ENCODE measurements at regions not wholly inside any gene's neighbourhood (a gene's known extent, or its start where the extent isn't known, plus 50 kb on each side); places are given as distances from the start of the nearest gene placed in this dataset.

DNA sequence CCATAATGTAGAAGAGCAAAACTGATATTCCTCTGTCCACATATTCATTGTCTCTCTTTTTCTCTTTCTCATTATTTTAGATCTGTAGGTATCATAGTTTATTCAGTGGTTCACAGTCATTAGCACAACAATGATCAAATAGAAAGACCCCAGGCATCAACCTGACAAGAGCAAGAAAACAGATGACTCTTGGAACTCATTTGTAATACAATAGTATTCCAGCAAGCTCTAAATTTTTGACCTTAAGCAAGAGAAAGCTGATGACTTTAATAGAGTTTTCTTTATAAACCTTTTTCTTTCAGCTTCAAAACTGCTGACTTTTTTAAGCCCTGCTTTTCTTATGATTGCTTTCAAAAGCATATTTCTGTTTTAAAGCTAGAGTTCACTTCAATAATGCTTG is 507.5 kb upstream of the SORCS1 start:
- Histone ChIP-seq H3K27ac (ENCODE audit: low read depth in 2 of 2, low read length in 1 of 2) (no peak overlapping the region), H3K4me1 (ENCODE audit: control insufficient read depth in 2 of 2, insufficient read depth in 2 of 2, low read length in 1 of 2) (no peaks in the 10 kb centered on the region), H3K36me3 (ENCODE audit: control insufficient read depth in 2 of 2, insufficient read depth in 2 of 2, low read length in 1 of 2) (no peaks in the 10 kb centered on the region), H3K27me3 (ENCODE audit: control insufficient read depth in 1 of 2, insufficient read depth in 2 of 2, low read length in 2 of 2) (no peaks in the 10 kb centered on the region), H3K9me3 (ENCODE audit: control insufficient read depth in 2 of 2, insufficient read depth in 1 of 2, low read depth in 1 of 2, low read length in 1 of 2) (peaks cover 0 to 5% of the 10 kb centered on the region in 2 donors), H3K4me3 (ENCODE audit: low read depth in 1 of 2, low read length in 2 of 2) (no peak overlapping the region)

DNA sequence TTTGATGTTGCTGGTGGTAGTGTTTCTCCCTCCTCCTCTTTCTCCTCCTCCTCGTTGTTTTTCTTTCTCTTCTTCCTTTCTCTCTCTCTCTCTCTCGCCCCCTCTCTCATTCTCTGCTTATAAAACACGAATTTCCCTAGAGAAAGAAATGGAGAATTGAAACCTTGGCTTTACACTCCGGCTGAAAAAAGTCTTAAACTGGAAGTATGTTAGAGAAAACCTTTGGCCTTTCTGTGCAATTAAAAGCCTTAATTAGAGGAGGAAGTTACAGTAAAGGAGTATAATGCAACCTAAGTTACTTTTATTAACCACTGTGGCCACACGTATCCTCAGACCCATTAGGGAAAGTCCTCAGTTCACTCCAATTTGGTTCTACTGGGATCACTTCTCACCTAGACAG is 501.7 kb upstream of the SORCS1 start:
- no peak overlapping the region for H3K4me3 ChIP-seq (ENCODE audit: low read depth in 1 of 2, low read length in 2 of 2)
- no peak overlapping the region for H3K27ac ChIP-seq (ENCODE audit: low read depth in 2 of 2, low read length in 1 of 2)
- 50 to 52% methylated on average over 5 of the region's 5 CpGs for WGBS, 2 donors
- no peaks in the 10 kb centered on the region for H3K4me1 ChIP-seq (ENCODE audit: control insufficient read depth in 2 of 2, insufficient read depth in 2 of 2, low read length in 1 of 2)
- no peaks in the 10 kb centered on the region for H3K9me3 ChIP-seq (ENCODE audit: control insufficient read depth in 2 of 2, insufficient read depth in 1 of 2, low read depth in 1 of 2, low read length in 1 of 2)
- no peaks in the 10 kb centered on the region for H3K36me3 ChIP-seq (ENCODE audit: control insufficient read depth in 2 of 2, insufficient read depth in 2 of 2, low read length in 1 of 2)
- no peaks in the 10 kb centered on the region for H3K27me3 ChIP-seq (ENCODE audit: control insufficient read depth in 1 of 2, insufficient read depth in 2 of 2, low read length in 2 of 2)

DNA sequence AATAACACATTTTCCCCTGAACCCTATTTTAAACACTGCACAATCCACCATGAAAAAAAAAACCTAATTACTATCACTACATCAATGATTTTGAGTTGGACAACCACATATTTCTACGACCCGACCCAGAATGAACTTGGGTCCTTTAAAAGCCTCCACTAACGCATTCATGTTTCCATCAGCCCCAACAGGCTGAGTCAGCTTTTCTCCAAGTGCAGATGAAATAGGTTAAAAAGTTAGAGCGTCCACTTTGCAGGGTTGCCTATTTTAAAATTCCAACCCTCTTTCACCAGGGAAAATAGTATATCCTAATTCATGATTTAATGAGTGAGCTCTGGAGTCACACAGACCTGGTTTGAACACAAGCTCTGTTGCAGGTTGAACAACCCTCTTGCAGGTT is 501.0 kb upstream of the SORCS1 start:
- H3K27ac ChIP-seq (ENCODE audit: low read depth in 2 of 2, low read length in 1 of 2), result no peak overlapping the region
- no peaks in the 10 kb centered on the region for H3K4me1 ChIP-seq (ENCODE audit: control insufficient read depth in 2 of 2, insufficient read depth in 2 of 2, low read length in 1 of 2)
- 80% methylated on average over 4 of the region's 4 CpGs for whole genome bisulfite sequencing, 2 donors

DNA sequence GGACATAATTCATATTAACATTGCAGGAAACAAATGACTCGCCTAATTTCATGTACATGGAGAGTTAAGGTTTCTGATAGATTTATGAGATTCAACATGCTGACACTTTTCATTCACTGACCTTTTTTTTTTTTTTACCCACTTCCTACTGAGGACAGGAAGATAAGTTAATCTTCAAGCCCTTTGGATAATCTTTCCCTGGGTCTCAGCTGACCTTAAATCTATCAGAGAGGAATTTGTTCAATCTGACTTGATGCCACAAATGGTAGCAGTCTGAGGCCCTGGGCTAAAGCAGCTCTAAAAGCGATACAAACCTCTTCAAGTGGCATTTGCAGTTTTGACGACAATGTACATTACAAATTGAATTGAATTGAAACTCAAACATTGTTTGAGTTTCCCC is 493.3 kb upstream of the SORCS1 start:
- Histone ChIP-seq H3K4me3 (ENCODE audit: low read depth in 1 of 2, low read length in 2 of 2) (no peak overlapping the region), H3K9me3 (ENCODE audit: control insufficient read depth in 2 of 2, insufficient read depth in 1 of 2, low read depth in 1 of 2, low read length in 1 of 2) (no peaks in the 10 kb centered on the region), H3K36me3 (ENCODE audit: control insufficient read depth in 2 of 2, insufficient read depth in 2 of 2, low read length in 1 of 2) (no peaks in the 10 kb centered on the region), H3K4me1 (ENCODE audit: control insufficient read depth in 2 of 2, insufficient read depth in 2 of 2, low read length in 1 of 2) (no peaks in the 10 kb centered on the region), H3K27me3 (ENCODE audit: control insufficient read depth in 1 of 2, insufficient read depth in 2 of 2, low read length in 2 of 2) (no peaks in the 10 kb centered on the region), H3K27ac (ENCODE audit: low read depth in 2 of 2, low read length in 1 of 2) (no peak overlapping the region)
- WGBS, 2 donors, result 72 to 81% methylated on average over 3 of the region's 3 CpGs

More for the DNA sequence above, 501.0 kb upstream of the SORCS1 start:
- Histone ChIP-seq H3K27me3 (ENCODE audit: control insufficient read depth in 1 of 2, insufficient read depth in 2 of 2, low read length in 2 of 2) (no peaks in the 10 kb centered on the region), H3K36me3 (ENCODE audit: control insufficient read depth in 2 of 2, insufficient read depth in 2 of 2, low read length in 1 of 2) (no peaks in the 10 kb centered on the region), H3K4me3 (ENCODE audit: low read depth in 1 of 2, low read length in 2 of 2) (no peak overlapping the region), H3K9me3 (ENCODE audit: control insufficient read depth in 2 of 2, insufficient read depth in 1 of 2, low read depth in 1 of 2, low read length in 1 of 2) (no peaks in the 10 kb centered on the region)

DNA sequence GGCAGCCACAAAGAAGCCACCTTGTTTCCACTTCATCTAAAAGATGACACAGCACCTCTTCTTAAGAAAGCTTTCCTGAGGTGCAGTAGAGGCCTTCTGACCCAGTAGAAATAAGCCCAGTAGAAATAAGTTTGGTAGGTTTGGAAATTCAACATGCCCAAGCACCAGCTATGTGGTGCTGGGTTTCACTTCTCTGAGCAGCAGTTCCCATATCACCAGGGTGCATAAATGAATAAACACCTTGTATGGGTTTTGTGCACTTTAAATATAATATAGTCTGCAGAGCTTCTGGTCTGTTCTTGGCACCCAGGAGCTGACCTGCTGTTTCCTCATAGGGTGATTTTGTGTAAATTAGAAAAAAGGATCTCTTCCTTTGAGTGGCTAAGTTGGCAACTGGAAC is 492.4 kb upstream of the SORCS1 start:
- H3K27me3 ChIP-seq (ENCODE audit: control insufficient read depth in 1 of 2, insufficient read depth in 2 of 2, low read length in 2 of 2), result no peaks in the 10 kb centered on the region
- H3K4me3 ChIP-seq (ENCODE audit: low read depth in 1 of 2, low read length in 2 of 2), result no peak overlapping the region
- no peaks in the 10 kb centered on the region for H3K36me3 ChIP-seq (ENCODE audit: control insufficient read depth in 2 of 2, insufficient read depth in 2 of 2, low read length in 1 of 2)
- no peaks in the 10 kb centered on the region for H3K4me1 ChIP-seq (ENCODE audit: control insufficient read depth in 2 of 2, insufficient read depth in 2 of 2, low read length in 1 of 2)
- no peaks in the 10 kb centered on the region for H3K9me3 ChIP-seq (ENCODE audit: control insufficient read depth in 2 of 2, insufficient read depth in 1 of 2, low read depth in 1 of 2, low read length in 1 of 2)
- H3K27ac ChIP-seq (ENCODE audit: low read depth in 2 of 2, low read length in 1 of 2), result no peak overlapping the region

DNA sequence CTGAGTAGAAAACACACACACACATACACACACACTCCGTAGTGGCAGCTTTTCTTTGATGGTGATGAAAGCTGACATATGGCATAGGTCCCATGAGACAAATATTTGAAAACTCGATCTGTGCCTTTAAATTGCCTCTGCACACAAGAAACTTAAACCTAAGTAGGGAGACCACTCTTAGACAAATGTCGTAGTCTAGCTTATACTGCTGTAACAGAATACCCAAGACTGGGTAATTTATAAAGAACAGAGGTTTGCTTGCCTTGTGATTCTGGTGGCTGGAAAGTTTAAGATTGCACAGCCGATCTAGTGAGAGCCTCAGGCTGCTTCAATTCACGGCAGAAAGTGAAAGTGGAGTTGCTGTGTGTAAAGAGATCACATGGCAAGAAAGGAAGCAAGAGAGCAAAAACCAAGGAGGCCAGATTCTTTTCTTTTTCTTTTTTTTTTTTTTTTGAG is 489.4 kb upstream of the SORCS1 start:
- no peaks in the 10 kb centered on the region for H3K27me3 ChIP-seq (ENCODE audit: control insufficient read depth in 1 of 2, insufficient read depth in 2 of 2, low read length in 2 of 2)
- 13 to 18% methylated on average over 5 of the region's 5 CpGs for WGBS, 2 donors
- H3K4me1 ChIP-seq (ENCODE audit: control insufficient read depth in 2 of 2, insufficient read depth in 2 of 2, low read length in 1 of 2), result no peaks in the 10 kb centered on the region
- no peaks in the 10 kb centered on the region for H3K36me3 ChIP-seq (ENCODE audit: control insufficient read depth in 2 of 2, insufficient read depth in 2 of 2, low read length in 1 of 2)
- H3K27ac ChIP-seq (ENCODE audit: low read depth in 2 of 2, low read length in 1 of 2), result no peak overlapping the region
- H3K9me3 ChIP-seq (ENCODE audit: control insufficient read depth in 2 of 2, insufficient read depth in 1 of 2, low read depth in 1 of 2, low read length in 1 of 2), result no peaks in the 10 kb centered on the region
- H3K4me3 ChIP-seq (ENCODE audit: low read depth in 1 of 2, low read length in 2 of 2), result peak overlapping the region in 1 of 2 donors; percentile 22

DNA sequence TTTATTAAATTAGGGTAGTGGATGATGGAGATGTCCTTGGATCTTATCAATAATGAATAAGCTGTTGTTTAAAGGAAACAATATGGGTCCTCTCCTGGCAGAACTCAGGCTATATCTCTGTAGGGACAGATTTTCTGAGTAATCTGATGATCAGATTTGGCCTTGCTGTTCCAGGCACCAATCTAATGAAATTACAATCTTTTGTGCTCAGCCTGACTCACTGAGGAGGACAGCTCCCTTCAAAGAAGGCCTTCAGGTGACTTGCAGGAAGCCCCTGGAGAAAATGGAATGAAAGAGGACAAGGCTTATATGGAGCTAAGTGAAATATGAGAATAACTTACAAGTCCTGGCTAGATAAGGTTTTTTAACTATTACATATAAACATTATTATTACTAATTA is 486.4 kb upstream of the SORCS1 start:
- H3K27me3 ChIP-seq (ENCODE audit: control insufficient read depth in 1 of 2, insufficient read depth in 2 of 2, low read length in 2 of 2), result no peaks in the 10 kb centered on the region
- no peaks in the 10 kb centered on the region for H3K4me1 ChIP-seq (ENCODE audit: control insufficient read depth in 2 of 2, insufficient read depth in 2 of 2, low read length in 1 of 2)
- no peaks in the 10 kb centered on the region for H3K9me3 ChIP-seq (ENCODE audit: control insufficient read depth in 2 of 2, insufficient read depth in 1 of 2, low read depth in 1 of 2, low read length in 1 of 2)
- H3K27ac ChIP-seq (ENCODE audit: low read depth in 2 of 2, low read length in 1 of 2), result no peak overlapping the region
- H3K4me3 ChIP-seq (ENCODE audit: low read depth in 1 of 2, low read length in 2 of 2), result no peak overlapping the region
- no peaks in the 10 kb centered on the region for H3K36me3 ChIP-seq (ENCODE audit: control insufficient read depth in 2 of 2, insufficient read depth in 2 of 2, low read length in 1 of 2)

DNA sequence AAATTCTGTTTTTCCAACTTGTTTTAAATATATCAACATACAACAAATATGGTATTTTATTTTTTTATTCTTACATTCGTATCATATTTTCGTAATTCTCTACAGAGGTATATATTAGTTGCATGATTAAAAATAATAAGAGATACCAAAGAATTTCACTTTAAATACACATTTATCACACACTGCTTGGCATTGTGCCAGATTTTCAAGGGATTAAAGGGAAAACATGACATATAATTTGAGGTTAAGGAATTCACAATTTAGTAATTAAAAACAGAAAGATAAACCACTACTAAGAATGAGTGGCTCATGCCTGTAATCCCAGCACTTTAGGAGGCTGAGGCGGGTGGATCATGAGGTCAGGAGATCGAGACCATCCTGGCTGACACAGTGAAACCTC is 484.7 kb upstream of the SORCS1 start:
- Histone ChIP-seq H3K27ac (ENCODE audit: low read depth in 2 of 2, low read length in 1 of 2) (no peak overlapping the region), H3K9me3 (ENCODE audit: control insufficient read depth in 2 of 2, insufficient read depth in 1 of 2, low read depth in 1 of 2, low read length in 1 of 2) (no peaks in the 10 kb centered on the region), H3K27me3 (ENCODE audit: control insufficient read depth in 1 of 2, insufficient read depth in 2 of 2, low read length in 2 of 2) (no peaks in the 10 kb centered on the region), H3K4me3 (ENCODE audit: low read depth in 1 of 2, low read length in 2 of 2) (no peak overlapping the region), H3K36me3 (ENCODE audit: control insufficient read depth in 2 of 2, insufficient read depth in 2 of 2, low read length in 1 of 2) (no peaks in the 10 kb centered on the region), H3K4me1 (ENCODE audit: control insufficient read depth in 2 of 2, insufficient read depth in 2 of 2, low read length in 1 of 2) (no peaks in the 10 kb centered on the region)
- 88 to 90% methylated on average over 4 of the region's 4 CpGs for WGBS, 2 donors

DNA sequence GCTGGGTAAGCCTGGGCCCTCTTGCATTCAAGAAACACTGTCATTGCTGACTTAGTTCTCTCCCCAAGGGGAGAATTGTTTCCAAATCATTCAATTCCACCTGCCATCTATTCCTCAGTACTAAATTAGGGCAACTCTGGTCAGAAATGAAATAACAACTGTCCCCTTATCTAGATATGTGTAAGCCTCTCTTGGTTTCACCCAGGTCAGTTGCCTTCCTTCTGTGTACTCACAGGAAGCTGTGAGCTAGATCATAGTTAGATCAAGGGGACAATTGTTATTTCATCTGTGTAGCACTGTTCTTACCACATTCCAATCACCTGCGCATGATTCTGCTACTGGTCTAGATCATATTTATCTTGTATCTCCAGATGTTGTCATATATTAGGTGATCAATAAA is 483.0 kb upstream of the SORCS1 start:
- WGBS, 2 donors, result 86 to 90% methylated on average over 1 of the region's 1 CpG
- Histone ChIP-seq H3K9me3 (ENCODE audit: control insufficient read depth in 2 of 2, insufficient read depth in 1 of 2, low read depth in 1 of 2, low read length in 1 of 2) (no peaks in the 10 kb centered on the region), H3K4me1 (ENCODE audit: control insufficient read depth in 2 of 2, insufficient read depth in 2 of 2, low read length in 1 of 2) (no peaks in the 10 kb centered on the region), H3K27me3 (ENCODE audit: control insufficient read depth in 1 of 2, insufficient read depth in 2 of 2, low read length in 2 of 2) (no peaks in the 10 kb centered on the region), H3K36me3 (ENCODE audit: control insufficient read depth in 2 of 2, insufficient read depth in 2 of 2, low read length in 1 of 2) (no peaks in the 10 kb centered on the region), H3K4me3 (ENCODE audit: low read depth in 1 of 2, low read length in 2 of 2) (no peak overlapping the region), H3K27ac (ENCODE audit: low read depth in 2 of 2, low read length in 1 of 2) (no peak overlapping the region)

DNA sequence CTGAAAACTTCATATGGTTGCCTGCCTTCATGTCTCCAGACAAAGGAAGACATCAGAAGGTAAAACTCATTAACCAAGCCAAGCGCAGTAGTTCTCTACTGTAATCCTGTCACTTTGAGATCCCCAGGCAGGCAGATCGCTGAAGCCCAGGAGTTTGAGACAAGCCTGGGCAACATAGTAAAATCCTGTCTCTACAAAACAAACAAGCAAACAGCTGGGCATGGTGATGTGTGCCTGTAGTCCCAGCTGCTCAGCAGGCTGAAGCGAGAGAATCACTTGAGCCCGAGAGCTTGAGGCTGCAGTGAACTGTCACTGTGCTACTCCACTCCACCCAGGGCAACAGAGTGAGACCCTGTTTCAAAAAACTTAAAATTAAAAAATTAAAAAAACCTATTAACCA is 467.4 kb upstream of the SORCS1 start:
- H3K27me3 ChIP-seq (ENCODE audit: control insufficient read depth in 1 of 2, insufficient read depth in 2 of 2, low read length in 2 of 2), result no peaks in the 10 kb centered on the region
- H3K36me3 ChIP-seq (ENCODE audit: control insufficient read depth in 2 of 2, insufficient read depth in 2 of 2, low read length in 1 of 2), result no peaks in the 10 kb centered on the region
- no peaks in the 10 kb centered on the region for H3K9me3 ChIP-seq (ENCODE audit: control insufficient read depth in 2 of 2, insufficient read depth in 1 of 2, low read depth in 1 of 2, low read length in 1 of 2)
- H3K4me3 ChIP-seq (ENCODE audit: low read depth in 1 of 2, low read length in 2 of 2), result no peak overlapping the region
- H3K4me1 ChIP-seq (ENCODE audit: control insufficient read depth in 2 of 2, insufficient read depth in 2 of 2, low read length in 1 of 2), result no peaks in the 10 kb centered on the region
- no peak overlapping the region for H3K27ac ChIP-seq (ENCODE audit: low read depth in 2 of 2, low read length in 1 of 2)
- 49 to 57% methylated on average over 4 of the region's 4 CpGs for WGBS, 2 donors
